GOT3 (cell line): ENCODE measurements at regions not wholly inside any gene's neighbourhood (a gene's known extent, or its start where the extent isn't known, plus 50 kb on each side); places are given as distances from the start of the nearest gene placed in this dataset.
"Not testable (repeated sequence)": the region's sequence is repeated elsewhere in the genome, so short reads cannot be mapped to it uniquely, and the experiment has no call there.

Source experiments
- DNase-seq: peaks from one replicate; lab custom pipeline; 2025; ENCODE audit warnings: mixed read lengths; lab: John Stamatoyannopoulos, UW

DNA sequence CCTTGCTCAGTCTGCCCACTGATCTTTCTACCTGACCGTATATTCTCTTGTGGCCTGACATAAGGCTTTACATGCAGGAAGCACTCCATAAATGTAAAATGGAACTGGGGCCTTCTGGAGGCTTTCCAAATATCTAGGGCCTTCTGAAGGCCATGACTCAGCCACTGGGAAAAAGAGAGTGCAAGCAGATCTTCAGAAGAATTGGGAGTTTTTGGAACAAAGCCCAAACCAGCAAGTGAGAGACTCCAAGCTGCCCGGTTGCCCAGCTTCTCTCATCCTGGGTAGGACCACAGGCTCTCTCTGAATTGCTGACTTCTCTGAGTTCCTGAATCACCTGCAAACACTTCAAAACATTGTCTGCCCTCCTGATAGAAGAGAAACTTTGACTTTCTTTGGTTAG lies 107.9 kb upstream of the BMAL1 start:
- no peak for DNase-seq

- DNase-seq, result no peak
Observed at GRCh38 chr11:13174090-13174489, 103.5 kb upstream of the BMAL1 start.

DNA sequence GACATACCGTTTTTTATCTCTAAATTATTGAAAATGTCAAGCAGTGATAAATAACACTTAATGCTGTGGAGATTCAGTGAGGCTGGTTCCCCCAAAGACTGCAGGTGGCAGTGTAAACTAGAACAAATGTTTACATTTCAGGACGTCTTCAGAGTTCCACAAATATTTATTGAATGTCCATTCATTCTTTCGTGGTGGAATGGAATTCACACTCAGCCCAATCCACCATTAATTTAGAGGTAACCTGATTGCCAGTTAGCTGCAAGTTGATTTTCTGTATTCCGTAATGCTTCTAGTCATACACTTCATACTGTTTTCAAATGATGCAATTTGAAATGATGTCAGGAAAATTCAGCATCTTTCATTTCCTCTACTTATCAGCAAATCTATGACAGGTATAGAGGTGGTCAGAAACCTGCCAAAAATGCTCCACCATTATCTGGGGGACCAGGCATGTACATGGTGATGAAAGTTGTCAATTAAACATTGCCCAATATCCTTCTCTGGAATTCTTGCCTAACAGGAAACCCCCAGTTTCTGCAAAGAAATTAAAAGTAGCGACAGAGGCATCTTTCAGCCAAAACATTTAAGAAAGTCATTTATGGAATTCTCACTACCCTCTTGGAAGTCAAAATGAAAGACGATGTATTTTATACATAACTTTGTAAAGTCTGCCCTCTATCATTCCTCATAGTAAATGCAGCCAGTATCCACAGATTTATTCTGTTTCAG lies 94.3 kb upstream of the BMAL1 start:
- no peak for DNase-seq

DNA sequence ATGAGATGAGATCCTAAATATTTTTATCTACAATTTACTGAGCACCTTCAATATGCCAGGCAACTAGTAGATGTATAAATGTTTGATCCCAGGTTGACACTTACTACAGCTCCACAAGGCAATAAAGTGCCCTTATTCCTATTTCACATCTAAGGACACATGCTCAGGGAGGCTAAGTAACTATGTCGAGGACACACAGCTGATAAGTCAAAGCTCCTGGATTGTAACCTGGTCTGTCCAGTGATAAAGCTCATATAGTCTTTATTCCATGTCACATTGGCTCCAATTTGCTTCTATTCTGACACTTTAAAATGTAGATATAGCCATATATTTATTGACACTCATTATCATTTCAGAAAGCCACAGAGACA lies 93.8 kb upstream of the BMAL1 start:
- no peak for DNase-seq

DNA sequence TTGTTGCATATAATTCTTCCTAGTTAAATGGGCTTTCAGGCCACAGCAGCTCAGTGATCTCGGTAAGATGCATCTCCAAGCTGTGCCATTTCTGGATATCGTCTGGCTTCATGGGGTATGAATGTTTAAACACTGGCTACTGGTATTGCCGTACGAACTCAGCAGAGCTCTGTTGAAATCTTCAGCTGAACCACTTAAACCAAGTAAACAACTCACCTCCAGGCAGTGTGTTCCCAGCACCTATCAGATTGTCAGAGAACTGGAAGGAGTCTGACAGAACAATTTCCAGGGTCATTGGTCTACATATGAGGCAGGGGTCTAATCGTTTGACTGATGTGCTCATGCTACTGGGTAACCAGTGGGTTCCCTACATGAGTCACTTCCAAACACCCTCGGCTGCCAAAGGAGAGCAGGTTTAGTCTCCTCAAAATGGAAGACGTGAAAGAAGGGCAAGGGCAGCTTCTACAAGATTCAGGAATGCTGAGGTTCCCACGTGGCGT lies 93.2 kb upstream of the BMAL1 start:
- DNase-seq, result no peak

- DNase-seq, result no peak
Observed at GRCh38 chr11:13188179-13188578, 89.4 kb upstream of the BMAL1 start.

DNA sequence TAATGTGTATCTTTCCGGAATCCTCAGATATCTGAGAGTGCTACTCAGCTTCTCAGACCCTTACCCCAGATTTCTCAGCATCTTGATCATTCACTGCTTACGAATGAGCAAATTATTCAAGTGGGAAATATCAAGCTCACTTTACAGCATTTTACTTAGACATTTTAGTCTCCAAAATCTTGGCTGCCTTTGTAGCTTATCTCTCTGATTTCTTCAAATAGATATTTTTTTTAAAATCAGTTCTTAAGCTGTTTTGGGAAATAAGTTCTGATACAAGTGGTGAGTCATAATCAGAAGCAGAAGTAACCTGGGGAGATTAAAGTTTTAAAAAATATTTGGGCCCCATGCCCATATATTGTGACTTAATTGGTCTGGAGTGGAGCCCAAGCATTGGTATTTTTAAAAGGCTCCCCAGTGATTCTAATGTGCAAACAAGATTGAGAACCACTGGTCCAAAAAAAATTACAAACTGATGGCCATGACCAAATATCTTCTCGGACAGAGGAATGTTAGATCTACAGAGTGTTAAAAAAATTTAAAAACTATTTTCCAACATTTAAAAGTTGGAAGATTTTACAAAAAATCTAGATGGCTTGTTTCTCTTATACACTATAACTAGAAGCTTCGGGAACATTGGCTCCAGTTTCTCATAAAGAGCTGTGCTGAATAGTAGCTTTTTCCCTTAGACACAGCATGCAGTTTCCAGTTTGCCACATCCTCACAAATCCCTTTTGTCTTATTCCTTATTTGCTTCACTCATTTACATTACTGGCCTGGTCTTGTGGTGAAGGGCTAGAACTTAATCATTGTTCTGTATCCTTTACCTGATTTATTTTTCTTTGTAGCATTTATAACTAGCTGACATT lies 87.8 kb upstream of the BMAL1 start:
- no peak for DNase-seq

DNA sequence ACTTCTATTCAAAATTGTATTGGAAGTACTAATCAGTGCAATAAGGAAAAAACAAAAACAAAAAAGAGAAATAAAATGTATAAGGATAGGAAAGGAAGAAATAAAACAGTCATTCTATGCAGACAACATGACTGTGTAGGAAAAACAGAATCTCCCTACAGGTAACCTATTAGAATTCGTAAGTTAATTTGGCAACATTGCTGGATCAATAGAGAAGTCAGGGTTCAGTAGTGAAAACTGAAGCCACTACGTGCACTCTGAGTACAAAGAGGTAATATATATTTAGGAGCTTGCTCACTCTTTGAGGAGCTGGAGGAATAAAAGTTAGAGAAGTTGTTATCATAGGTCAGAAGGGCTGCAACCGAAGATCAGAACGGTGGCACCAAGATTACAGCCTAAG lies 84.0 kb upstream of the BMAL1 start:
- no peak for DNase-seq

DNA sequence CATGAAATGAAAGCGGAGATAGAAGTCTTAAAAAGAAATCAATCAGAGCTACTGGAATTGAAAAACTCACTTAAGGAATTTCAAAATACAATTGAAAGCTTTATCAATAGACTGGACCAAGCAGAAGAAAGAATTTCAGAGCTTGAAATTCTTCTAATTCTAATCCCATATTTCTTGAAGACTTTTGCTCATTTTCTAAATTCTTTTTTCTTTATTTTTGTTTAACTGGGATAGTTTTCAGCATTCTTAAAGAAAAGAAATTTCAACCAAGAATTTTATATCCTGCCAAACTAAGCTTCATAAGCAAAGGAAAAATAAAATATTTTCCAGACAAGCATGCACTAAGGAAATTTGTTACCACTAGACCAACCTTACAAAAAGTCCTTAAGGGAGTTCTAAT lies 80.2 kb upstream of the BMAL1 start:
- not testable (repeated sequence) for DNase-seq

DNA sequence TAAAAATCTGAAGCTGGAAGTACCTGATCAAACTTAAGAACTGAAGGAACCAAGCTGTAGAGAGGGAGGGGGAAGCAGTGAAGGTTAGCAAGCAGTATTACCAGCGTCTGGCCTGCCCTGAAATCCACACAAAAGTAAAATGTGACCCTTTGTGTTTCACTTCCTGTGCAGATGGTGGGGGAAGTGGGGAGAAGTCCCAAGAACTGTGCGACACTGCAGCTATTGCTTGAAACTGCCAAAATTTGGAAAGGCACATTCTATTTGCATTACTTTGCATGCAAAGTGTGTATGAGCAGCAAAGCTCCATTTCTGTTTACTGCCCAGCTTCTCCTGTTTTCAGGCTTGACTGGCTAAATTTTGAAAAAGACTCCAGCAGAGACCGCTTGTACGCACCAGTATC lies 72.1 kb upstream of the BMAL1 start:
- DNase-seq, result no peak

DNA sequence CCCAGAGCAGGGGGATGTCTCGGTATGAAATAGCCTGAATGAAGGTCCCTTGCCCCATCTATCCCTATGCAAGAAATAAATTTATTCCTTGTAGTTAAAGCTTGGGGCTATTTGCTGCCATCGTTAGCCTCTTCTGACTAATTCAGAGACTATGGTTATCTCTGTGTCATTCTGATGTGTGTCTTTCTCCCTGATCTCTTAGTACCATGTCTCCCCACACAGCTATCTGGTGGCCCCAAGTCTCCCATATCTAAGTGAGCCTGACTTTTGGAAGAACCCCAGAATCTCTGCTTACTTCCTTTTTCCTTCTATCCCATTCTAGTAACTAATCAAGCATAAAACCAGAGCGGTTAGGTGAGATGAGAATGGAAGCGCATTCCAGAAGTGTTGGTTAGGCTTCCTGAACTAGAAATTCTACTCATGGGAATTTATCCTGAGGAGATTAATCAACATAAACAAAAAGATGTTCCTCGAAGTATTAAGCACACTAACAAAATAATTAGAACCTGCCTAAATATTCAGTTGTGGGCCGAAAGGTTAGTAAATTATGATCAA lies 71.4 kb upstream of the BMAL1 start:
- DNase-seq, result no peak

GRCh38 chr11:13207270-13207664 lies 70.3 kb upstream of the BMAL1 start:
- no peak for DNase-seq

DNA sequence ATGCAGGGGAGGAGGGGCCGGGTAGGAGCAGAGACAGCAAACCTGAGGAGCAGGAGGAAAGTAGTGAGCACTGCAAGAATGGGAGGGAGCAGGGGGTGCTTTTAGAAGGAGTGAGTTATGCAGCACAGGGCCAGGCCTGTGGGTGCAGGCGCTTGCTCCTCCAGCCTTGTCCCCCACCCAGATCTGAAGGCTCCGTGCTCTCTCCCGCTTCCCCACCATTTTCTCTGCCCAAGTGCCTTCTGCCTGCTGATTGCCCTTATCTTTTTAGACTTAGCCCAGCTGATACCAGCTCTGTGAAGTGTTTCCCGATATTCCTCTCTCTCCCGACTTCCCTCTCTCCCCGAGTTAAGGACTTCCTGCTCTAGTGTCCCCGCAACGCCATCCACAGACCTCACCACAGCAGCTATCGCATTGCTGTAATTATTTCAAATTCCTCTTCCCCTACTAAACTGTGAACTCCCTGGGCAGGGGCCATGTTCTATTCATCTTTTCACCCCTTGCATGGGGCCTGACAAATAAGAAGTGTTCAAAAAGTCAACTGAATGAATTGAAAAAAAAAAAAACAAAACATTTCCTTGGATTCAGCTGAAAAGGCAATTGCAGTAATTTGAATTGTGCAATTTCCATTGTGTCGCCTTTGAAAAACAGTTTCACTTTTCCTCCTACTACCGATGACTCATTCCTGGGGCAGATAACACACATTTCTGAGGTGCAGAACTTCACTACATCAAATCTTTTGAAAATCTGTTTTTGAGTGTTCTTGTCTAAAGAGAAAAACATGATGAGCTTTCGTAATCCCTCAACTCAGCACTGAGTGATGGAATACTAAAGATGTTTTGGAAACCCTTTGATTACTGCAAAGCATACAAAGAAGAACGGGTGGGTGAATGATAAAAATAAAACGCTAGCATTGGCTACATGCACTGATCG lies 69.7 kb upstream of the BMAL1 start:
- no peak for DNase-seq

- DNase-seq, result no peak
Observed at GRCh38 chr11:13208921-13209320, 68.7 kb upstream of the BMAL1 start.

DNA sequence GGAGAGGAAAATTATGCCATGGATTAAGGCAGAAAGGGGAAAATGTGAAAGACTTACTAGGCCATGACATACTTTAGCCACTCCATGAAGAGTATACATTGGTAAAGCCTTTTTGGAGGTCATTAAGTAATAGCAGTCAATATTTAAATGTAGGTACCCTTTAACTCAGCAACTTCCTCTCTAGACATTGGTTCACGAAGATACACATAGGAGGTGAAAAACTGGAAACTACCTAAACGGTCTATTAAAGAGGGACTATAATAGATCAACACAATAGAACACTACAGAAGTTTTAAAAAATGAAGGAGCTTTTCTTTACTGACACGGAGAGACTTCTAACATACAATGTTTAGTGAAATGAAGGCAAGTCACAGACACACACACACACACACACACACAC lies 68.2 kb upstream of the BMAL1 start:
- DNase-seq, result no peak

DNA sequence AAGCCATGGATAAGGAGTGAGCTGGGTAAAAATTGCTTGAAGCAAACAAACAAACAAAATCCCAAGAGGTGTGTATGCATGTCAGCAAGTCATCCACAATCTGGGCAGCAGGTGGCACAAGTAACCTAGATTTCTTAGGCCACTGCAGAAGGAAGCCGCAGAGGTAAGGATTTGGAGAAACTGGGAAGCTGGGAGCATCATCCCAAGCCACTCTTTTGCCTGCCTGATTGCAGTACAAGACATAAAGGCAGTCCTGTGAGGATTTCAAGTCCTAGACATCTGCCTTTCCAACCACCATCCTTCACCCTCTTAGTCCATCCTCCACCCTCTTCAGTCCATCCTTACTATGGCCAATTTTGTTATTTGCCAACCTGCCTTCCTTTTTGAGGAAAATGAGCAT lies 67.2 kb upstream of the BMAL1 start:
- DNase-seq, result no peak

DNA sequence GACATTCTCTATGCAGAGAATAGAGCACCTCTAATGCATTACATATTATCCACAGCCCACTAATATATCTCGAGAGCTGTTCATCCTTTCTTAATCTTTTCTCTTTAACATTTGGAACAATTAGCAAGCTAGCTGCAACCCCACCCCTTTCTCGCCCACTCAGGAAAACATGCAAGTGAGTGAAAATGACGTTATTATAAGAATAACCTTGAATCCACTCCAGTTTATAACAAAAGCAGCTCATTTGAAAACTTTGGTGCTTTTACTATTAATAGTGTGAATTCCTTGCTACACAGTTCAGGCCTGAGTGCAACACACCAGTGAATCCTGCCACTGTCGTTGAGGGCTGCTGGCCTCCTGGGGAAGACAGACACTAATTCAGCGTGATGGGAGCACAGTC lies 63.3 kb upstream of the BMAL1 start:
- no peak for DNase-seq

- no peak for DNase-seq
Observed at GRCh38 chr11:13215149-13215548, 62.4 kb upstream of the BMAL1 start.

DNA sequence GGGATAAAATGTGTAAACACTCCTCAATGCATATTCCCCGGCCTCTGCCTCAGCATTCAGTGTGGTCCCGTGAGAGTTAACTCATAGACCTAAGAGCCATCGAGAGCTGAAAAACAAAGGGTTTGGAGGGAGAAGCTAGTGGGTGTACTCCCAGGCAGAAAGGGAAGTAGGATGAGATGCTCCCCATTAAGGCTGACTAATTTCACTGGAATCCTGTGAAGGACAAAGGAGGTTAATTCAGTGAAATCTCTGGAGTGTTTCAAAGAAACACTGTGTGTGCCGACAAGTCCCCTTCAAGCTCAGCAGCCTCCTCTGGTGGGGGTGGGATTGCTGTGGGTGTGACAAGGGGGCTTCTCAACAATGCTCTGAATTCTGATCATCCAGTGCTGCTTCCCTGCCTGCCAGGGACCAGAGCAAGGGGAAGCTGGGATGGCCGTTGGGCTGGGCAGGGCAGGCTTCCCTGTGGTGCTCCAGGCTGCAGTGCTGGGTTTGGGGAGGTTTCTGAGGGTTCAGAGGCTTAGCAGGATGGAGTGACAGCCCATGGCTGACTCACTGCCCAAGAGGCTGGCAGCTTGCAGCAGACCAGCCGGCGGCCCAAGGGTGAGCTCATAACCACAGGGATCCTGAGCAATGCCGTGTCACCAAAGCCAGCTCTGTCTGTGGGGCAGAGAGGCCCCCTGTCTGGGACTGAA lies 61.4 kb upstream of the BMAL1 start:
- DNase-seq, result peak; percentile 53

DNA sequence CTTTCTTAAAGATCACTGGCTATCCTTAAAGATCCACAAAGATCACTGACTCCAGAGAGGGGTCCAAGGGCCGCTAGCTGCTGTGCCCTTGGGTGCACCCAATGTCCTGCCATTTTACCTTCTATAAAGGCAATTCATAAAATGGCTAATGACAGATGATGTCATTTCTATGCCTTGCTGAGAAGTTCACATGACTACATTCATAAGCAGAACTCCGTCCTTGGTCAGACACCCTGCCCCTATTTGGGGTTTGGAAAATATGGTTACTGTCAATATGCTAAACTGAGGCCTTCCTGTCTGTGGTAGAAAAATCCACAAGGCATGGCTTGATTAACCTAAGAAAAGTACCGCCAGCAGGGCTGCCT lies 60.9 kb upstream of the BMAL1 start:
- no peak for DNase-seq

- DNase-seq, result not testable (repeated sequence)
Observed at GRCh38 chr11:13218685-13219084, 58.9 kb upstream of the BMAL1 start.
